CD4-positive, alpha-beta T cell treated with Interleukin-21 for 1 hour (primary cell): ENCODE measurements at regions not wholly inside any gene's neighbourhood (a gene's known extent, or its start where the extent isn't known, plus 50 kb on each side); places are given as distances from the start of the nearest gene placed in this dataset.
A peak's percentile ranks its signal among the peaks of the same experiment; 100 is the strongest.
"Not testable (repeated sequence)": the region's sequence is repeated elsewhere in the genome, so short reads cannot be mapped to it uniquely, and the experiment has no call there.

ENCODE experiments used
- DNase-seq: peaks from one replicate; pipeline ENCODE4 v3.0.0-alpha.2; 2020

- no peak for DNase-seq
Measured at GRCh38 chr12:68984796-68985573, 52.0 kb upstream of the CPM start.

DNA sequence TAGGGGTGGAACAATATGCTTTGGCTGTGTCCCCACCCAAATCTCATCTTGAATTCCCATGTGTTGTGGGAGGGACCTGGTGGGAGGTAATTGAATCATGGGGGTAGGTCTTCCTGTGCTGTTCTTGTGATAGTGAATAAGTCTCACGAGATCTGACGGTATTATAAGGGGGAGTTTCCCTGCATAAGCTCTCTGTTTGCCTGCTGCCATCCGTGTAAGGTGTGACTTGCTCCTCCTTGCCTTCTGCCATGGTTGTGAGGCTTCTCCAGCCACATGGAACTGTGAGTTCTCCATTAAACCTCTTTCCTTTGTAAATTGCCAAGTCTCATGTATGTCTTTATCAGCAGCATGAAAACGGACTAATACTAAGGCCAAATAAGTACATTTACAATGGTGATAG, 64.6 kb upstream of the CPM start:
- not testable (repeated sequence) for DNase-seq

DNA sequence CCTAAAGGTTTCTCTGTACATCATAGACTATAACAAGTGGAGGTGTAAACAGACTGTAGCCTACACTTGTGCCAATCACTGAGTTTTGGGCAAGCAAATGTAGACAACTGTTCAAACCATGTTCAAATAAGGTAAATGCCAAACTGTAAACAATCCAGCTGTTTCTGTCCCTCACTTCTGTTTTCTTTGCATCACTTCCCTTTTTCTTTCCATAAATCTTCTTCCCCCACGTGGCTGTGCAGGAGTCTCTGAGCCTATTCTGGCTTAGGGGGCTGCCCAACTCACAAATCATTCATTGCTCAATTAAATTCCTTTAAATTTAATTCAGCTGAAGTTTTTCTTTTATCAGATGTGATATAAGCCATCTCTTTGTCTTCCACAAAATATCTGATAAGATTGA, 65.1 kb upstream of the CPM start:
- DNase-seq = no peak

DNA sequence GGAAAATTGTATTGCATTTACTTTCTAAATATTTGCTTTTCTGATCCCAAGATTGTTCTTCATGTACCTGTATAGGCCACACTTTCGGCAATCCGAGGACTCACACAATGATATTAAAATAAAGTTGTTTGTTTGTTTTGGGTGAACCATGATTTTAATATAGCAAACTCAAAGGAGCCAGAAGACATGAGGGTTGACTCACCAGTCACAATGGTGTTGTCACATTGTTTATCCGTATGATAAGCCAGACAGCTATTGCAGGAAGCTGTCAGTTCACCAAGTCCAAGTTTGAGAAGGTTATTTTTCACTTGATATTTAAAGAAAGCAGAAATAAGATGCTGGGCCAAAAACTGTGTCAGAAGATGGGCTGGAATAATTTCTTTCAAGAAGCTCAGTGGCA, 67.1 kb upstream of the CPM start:
- DNase-seq = no peak

DNA sequence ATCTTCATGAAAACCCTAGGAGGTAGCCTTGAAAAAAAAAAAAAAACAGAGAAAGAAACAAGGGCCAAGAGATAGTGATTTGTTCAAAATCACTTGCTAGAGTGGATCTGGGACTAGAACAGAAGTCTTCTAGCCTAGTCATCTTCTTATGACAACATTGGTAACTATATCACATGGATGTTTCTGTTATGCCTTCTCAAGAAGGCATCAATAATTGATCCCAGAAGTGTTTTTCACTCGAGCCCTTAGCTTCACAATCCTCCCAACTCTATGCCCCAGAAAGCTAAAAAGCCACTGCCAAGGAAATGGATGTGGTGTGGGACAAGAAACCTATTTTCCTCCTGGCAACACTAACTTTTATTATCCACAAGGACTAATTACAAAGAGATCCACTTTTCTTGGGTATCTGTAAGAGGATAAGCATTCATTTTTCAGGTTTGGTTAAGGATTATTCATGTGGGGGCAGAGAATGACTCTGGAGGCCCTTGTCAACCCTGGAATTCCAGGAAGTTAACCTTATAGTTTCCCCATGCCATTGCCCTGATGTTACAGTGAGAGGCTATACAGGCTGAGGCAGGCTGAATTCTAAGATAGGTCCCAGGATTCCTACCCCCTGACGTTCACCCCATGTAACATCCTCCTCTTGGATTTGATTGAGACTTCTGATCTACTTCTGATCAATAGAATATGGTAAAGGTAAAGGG, 67.7 kb upstream of the CPM start:
- DNase-seq = no peak

GRCh38 chr12:69001251-69001650, 68.3 kb upstream of the CPM start:
- no peak for DNase-seq

DNA sequence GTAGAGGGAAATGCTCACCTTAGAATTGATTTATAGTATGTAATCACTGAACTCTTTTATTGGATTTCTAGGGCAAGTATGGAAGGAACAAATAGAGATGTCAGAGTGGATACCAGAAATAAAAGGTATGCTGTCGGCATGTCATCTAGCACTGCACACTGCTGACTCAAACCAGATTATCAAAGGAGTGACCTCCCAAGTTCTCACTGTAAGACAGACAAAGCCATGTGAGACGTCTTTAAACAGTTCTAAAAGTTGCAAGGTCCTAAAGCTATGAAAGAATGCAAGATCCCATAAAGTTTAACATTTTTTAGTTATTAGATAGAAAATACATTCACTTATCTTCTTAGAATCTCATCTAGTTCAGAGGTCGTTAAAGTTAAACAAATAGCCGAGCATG, 70.0 kb upstream of the CPM start:
- no peak for DNase-seq

DNA sequence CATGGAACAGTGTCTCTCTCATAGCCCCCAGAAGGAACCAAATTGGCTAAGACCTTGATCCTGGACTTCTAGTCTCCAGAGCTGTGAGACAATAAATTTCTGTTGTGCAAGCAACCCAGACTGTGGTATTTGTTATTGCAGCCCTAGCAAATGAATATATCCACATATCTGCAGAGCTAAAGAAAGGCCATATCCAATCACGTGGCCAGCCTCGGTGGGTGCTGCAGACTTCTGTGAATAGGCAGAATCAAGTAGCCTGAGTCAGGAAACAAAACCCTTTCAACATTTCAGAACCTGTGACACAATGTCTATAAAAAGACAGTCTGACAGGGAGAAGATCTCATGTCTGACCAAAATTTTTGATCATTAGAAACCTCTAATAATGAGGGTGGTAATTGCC, 71.0 kb upstream of the CPM start:
- DNase-seq = no peak

GRCh38 chr12:69007101-69007854, 74.3 kb upstream of the CPM start:
- no peak for DNase-seq

DNA sequence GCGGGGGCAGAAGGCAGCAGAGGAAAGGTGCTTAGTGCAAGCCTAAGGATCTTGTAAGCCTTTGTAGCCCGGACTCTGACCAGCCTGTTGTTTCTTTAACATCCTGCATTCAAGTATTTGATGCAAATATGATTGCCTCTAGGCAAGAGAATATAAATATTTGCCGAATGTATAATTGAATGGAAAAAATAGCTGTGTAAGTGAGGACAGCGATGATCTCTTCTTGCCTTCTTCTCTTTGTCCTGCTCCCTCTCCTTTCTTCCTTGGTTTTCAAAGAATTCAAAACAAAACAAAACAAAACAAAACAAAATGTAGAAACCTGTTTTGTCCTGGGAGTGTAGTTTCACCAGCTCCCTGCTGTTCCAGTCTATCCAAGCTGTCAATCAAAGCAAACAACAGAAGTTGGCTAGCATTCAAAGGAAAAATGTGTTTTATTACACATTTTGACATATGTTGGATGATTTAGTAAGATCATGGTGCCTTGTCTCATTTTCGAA, 74.9 kb upstream of the CPM start:
- DNase-seq = no peak

DNA sequence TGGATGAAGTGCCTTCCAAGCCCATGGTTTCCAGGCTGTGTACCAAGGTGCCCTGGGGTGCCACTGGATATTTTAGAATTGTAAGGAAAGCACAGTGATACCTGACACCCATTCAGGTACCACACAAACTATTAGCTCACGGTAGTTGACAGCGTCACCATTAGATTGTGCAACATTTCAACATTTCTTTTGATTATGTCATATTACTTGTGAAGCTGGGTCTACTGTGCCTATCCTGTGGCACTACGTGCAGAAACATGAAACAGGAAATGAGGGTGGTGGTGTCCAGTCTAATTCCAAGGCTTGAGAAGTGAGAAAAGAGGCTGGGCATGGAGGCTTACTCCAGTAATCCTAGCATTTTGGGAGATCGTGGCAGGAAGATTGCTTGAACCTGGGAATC, 75.5 kb upstream of the CPM start:
- peak; percentile 9 for DNase-seq

DNA sequence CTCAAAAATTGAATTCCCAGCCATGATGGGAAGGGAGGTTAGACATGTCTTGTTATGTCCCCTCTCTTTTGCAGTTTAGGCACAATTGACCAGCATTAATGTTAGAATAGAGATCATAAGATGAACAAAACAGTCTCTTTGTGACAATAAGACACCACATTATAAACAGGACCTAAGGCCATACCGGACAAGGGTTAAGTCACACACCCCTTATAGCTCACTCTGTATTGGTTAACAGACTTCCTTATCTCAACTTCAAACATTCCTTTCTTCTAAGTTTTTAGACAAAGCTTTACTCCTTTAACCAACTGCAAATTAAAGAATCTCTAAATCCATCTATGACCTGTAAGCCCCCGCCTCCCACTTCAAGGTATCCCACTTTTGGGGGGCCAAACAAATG, 81.1 kb upstream of the CPM start:
- DNase-seq = no peak

DNA sequence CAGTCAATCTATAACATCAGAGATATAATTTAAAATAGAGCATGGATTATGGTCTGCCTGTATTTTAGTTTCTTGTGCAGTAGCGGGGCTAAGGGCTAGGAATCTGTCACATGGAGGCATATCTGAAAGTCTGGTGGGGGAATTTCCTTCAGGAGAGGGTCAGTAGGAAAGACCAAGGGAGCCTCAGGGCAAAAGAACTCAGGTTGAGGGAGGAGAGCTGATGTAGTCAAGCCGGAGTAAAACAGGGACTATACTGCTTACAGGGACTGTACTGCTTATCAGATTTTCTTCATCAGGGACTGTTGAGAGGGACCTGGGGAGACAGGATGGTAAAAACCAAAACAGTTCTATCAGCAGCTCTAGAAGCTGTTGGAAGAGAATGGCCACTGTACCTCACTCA, 82.0 kb upstream of the CPM start:
- no peak for DNase-seq

DNA sequence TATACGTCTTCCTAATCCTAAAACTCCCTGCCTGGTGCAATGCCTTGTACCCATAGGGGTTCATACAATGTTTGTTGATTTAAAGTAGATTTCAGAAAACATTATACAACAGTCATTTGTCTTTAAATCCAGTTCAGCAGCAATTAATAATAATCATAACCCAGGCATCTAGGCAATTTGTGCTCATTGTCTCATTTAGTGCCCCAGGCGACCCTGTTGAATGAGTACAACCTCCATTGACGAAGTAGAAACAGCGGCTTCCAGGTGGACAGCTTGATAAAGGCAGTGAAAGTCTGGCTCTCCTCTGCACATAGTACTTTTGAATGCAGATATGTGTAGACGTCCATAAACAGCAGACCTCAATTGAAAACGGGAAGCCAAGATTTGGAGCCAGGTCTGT, 82.9 kb upstream of the CPM start:
- DNase-seq = no peak

GRCh38 chr12:69019082-69019481, 86.1 kb upstream of the CPM start:
- DNase-seq = no peak

GRCh38 chr12:69019910-69020309, 86.9 kb upstream of the CPM start:
- no peak for DNase-seq

GRCh38 chr12:69022674-69023073, 89.7 kb upstream of the CPM start:
- no peak for DNase-seq

GRCh38 chr12:69023840-69024239, 90.9 kb upstream of the CPM start:
- no peak for DNase-seq

DNA sequence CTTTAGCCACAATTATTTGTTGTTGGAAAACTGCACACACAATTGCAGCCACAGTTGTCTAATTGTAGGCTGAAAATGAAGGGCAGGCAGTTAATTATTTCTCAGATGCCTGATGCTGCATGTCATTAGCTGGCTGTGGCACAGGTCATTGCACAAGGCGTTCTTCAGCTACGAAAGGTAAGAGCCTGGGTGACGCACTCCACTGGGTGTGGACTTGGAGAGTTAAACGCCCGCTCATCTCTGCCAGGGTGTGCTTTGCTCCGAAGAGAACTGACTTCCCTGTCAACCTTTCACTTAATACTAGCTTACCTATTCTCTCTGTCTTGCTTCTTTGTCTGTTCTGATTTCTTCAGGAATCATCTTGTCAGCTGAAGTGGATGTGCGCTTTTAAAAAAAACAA, 91.4 kb upstream of the CPM start:
- no peak for DNase-seq

- DNase-seq = no peak
Measured at GRCh38 chr12:69024907-69025306, 91.9 kb upstream of the CPM start.

DNA sequence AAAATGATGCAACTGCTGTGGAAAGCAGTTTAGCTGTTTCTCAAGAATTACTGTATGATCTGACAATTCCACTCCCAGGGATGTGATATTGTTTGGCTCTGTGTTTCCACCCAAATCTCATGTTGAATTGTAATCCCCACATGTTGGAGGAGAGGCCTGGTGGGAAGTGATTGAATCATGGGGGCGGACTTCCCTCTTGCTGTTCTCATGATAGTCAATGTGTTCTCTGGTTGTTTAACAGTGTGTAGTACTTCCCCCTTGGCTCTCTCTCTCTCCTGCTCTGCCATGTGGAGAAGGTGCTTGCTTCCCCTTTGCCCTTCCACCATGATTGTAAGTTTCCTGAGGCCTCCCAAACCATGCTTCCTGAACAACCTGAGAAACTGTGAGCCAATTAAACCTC, 93.4 kb upstream of the CPM start:
- no peak for DNase-seq

GRCh38 chr12:69027411-69027881, 94.5 kb upstream of the CPM start:
- DNase-seq = no peak

- no peak for DNase-seq
Measured at GRCh38 chr12:69028941-69029729, 96.2 kb upstream of the CPM start.
